PC-3 (cell line): ENCODE measurements at regions not wholly inside any gene's neighbourhood (a gene's known extent, or its start where the extent isn't known, plus 50 kb on each side); places are given as distances from the start of the nearest gene placed in this dataset.

Source experiments
- CTCF ChIP-seq: fragments of 300-600 bp; sonication (generic); conservative IDR thresholded peaks from 2 replicates; pipeline ENCODE4 v1.5.1; 2017; ENCODE audit warnings: antibody characterized with exemption, low read depth, mild to moderate bottlenecking, low read length
- EZH2phosphoT487 ChIP-seq: fragments of 300-600 bp; sonication (generic); IDR thresholded peaks from 2 replicates; pipeline ENCODE4 v1.6.1; 2018; ENCODE audit warnings: mild to moderate bottlenecking, antibody characterized with exemption, low read length, borderline replicate concordance

- TF ChIP-seq CTCF (no peak), EZH2phosphoT487 (no peak)
Observed at GRCh38 chr21:15964236-15964855, 234.6 kb downstream of the USP25 start.
